ENCODE measurements at regions not wholly inside any gene's neighbourhood (a gene's known extent, or its start where the extent isn't known, plus 50 kb on each side); places are given as distances from the start of the nearest gene placed in this dataset.

DNA sequence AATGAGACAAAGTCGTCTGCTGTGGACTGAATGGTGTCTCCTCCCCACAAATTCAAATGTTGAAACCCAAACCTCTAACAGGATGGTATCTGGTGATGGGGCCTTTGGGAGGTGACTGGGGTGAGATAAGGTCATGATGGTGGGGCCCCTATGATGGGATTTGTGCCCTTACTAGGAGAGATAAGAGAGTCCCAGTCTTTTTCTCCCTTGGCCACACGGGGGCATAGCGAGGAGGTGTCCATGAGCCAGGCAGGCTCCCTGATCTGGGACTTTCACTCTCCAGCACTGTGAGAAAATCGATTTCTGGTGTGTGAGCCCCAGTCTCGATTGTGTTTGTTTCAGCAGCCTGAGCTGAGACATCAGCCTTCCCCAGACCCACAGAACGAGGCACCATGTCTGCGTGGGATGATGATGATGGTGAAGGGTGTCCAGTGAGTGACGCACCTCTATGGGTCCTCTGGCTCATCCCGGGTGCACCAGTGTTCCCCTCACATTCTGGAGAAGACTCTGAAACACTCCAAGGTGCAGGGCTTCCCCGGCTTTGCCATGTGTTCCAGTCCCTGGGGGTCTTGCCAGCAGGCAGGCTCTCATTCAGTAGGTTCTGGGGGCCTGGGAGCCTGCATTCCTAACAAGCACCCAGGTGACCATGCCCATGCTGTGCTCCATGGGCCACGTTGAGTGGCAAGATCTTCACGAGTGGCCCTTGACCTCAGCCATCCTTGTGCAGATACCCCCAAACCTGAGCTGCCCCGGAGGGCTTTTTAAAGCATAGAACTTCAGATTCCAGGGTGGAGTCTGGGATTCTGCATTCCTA lies 363.0 kb downstream of the CTTN start:
- H3K27ac ChIP-seq (ENCODE audit: low read depth, low read length): no peak overlapping the region
- no peaks in the 10 kb centered on the region for H3K9me2 ChIP-seq (ENCODE audit: insufficient read depth)
- no peak overlapping the region for H3K9ac ChIP-seq (ENCODE audit: low read length)
- ChIA-PET RAD21 (ENCODE audit: low non-redundant PET in 1 of 2, low total read pairs in 2 of 2, uncharacterized antibody in 2 of 2, unreplicated experiment in 2 of 2) (no interaction called here), CTCF (no interaction called here), POLR2A (no interaction called here)
- no peak for ATAC-seq
- H3K4me1 ChIP-seq (ENCODE audit: control insufficient read depth in 1 of 2, insufficient read depth in 2 of 2, low read length in 2 of 2): no peaks in the 10 kb centered on the region; a peak in 1 of 4 replicates
- no peak overlapping the region for H3K4me2 ChIP-seq (ENCODE audit: low read length)
- no peak overlapping the region for H3K4me3 ChIP-seq (replicated peaks in 1 of 2; ENCODE audit: low read depth in 1 of 2, low read length in 2 of 2)
- H4K20me1 ChIP-seq (ENCODE audit: insufficient read depth): no peaks in the 10 kb centered on the region
- intact Hi-C loops (cut with micrococcal nuclease): no loop called here
- no peaks in the 10 kb centered on the region for H3K27me3 ChIP-seq (ENCODE audit: insufficient read depth, low read length)
- TF ChIP-seq CEBPB (IDR thresholded peaks at IDR 0.05; ENCODE audit: low read depth): no peak
- TF ChIP-seq CTCF (IDR thresholded peaks at IDR 0.05 in 2 of 3, conservative IDR thresholded peaks at IDR 0.05 in 1 of 3; ENCODE audit: borderline replicate concordance in 1 of 3, insufficient read depth in 1 of 3, low read depth in 2 of 3, low read length in 2 of 3): peak in 1 of 3 experiments; percentile 9; a peak in 1 of 6 replicates
- no peak for DNase-seq (ENCODE audit: low read depth, low spot score)
- no peaks in the 10 kb centered on the region for H3K36me3 ChIP-seq (ENCODE audit: control insufficient read depth in 1 of 2, insufficient read depth in 2 of 2, low read length in 2 of 2)
- no peaks in the 10 kb centered on the region for H3K79me2 ChIP-seq (ENCODE audit: insufficient read depth, low read length)
- no peak overlapping the region for H2AFZ ChIP-seq (ENCODE audit: low read depth, low read length, poor library complexity, severe bottlenecking)
- no peaks in the 10 kb centered on the region for H3K9me3 ChIP-seq (ENCODE audit: control insufficient read depth in 1 of 2, insufficient read depth in 1 of 2, low read depth in 1 of 2, low read length in 2 of 2)
- no TSS peak for BruUV-seq (replicated peaks)

DNA sequence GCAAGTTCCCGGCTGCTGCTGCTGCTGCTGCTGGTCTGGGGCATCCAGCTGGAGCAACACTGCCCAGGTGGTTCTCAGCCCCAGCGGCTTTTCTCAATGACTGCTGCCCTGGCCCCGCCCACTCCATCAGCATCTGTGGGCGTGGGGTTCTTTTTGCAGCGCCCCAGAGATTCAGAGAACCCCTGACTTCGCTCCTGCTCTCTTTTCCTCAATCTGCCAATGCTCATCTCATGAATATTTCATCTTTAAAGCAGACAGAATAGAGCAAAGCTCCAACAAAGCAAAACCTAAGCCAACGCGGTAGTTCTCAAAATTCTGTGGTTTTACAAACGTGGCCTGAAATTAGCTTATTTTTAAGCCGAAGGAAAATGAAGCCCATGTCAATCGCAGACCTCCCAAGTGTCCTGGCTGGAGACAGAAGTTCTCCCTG lies 363.6 kb downstream of the CTTN start:
- intact Hi-C loops (cut with micrococcal nuclease): no loop called here
- H3K4me2 ChIP-seq (ENCODE audit: low read length): no peak overlapping the region

More for the DNA sequence above, 363.6 kb downstream of the CTTN start:
- Histone ChIP-seq H3K9me3 (ENCODE audit: control insufficient read depth in 1 of 2, insufficient read depth in 1 of 2, low read depth in 1 of 2, low read length in 2 of 2) (no peaks in the 10 kb centered on the region), H3K27ac (ENCODE audit: low read depth, low read length) (no peak overlapping the region), H3K79me2 (ENCODE audit: insufficient read depth, low read length) (no peaks in the 10 kb centered on the region), H3K4me1 (ENCODE audit: control insufficient read depth in 1 of 2, insufficient read depth in 2 of 2, low read length in 2 of 2) (no peaks in the 10 kb centered on the region; a peak in 1 of 4 replicates), H3K4me3 (replicated peaks in 1 of 2; ENCODE audit: low read depth in 1 of 2, low read length in 2 of 2) (no peak overlapping the region), H3K27me3 (ENCODE audit: insufficient read depth, low read length) (no peaks in the 10 kb centered on the region), H3K9me2 (ENCODE audit: insufficient read depth) (no peaks in the 10 kb centered on the region), H2AFZ (ENCODE audit: low read depth, low read length, poor library complexity, severe bottlenecking) (no peak overlapping the region), H3K36me3 (ENCODE audit: control insufficient read depth in 1 of 2, insufficient read depth in 2 of 2, low read length in 2 of 2) (no peaks in the 10 kb centered on the region), H4K20me1 (ENCODE audit: insufficient read depth) (no peaks in the 10 kb centered on the region), H3K9ac (ENCODE audit: low read length) (no peak overlapping the region)
- TF ChIP-seq CTCF (IDR thresholded peaks at IDR 0.05 in 2 of 3, conservative IDR thresholded peaks at IDR 0.05 in 1 of 3; ENCODE audit: borderline replicate concordance in 1 of 3, insufficient read depth in 1 of 3, low read depth in 2 of 3, low read length in 2 of 3) (no peak), JUND (IDR thresholded peaks at IDR 0.05) (no peak), ZFX (IDR thresholded peaks at IDR 0.05) (no peak)
- ATAC-seq (no peak), DNase-seq (ENCODE audit: low read depth, low spot score) (no peak)
- CTCF ChIA-PET: no interaction called here
- POLR2A ChIA-PET: no interaction called here
- RAD21 ChIA-PET (ENCODE audit: low non-redundant PET in 1 of 2, low total read pairs in 2 of 2, uncharacterized antibody in 2 of 2, unreplicated experiment in 2 of 2): no interaction called here
- BruUV-seq (replicated peaks): no TSS peak
